HEK293T (cell line): ENCODE measurements at regions not wholly inside any gene's neighbourhood (a gene's known extent, or its start where the extent isn't known, plus 50 kb on each side); places are given as distances from the start of the nearest gene placed in this dataset.

Experiments used
- ARNT ChIP-seq: fragments of 450-650 bp; IDR thresholded peaks from 2 replicates; pipeline ENCODE4 v1.6.1; 2017; ENCODE audit warnings: mild to moderate bottlenecking
- BHLHE40 ChIP-seq: fragments of 450-650 bp; IDR thresholded peaks from 2 replicates; pipeline ENCODE4 v1.6.1; 2016; ENCODE audit warnings: mild to moderate bottlenecking, moderate library complexity, borderline replicate concordance
- CTBP1 ChIP-seq: fragments of 450-650 bp; IDR thresholded peaks from 2 replicates; pipeline ENCODE4 v1.6.1; 2016; ENCODE audit warnings: borderline replicate concordance
- ELF4 ChIP-seq: fragments of 450-650 bp; IDR thresholded peaks from 2 replicates; pipeline ENCODE4 v1.6.1; 2017; ENCODE audit warnings: antibody characterized with exemption
- FOXM1 ChIP-seq: fragments of 450-650 bp; IDR thresholded peaks from 2 replicates; pipeline ENCODE4 v1.6.1; 2017; ENCODE audit warnings: mild to moderate bottlenecking, borderline replicate concordance
- HDGF ChIP-seq: fragments of 450-650 bp; IDR thresholded peaks from 2 replicates; pipeline ENCODE4 v1.6.1; 2017; ENCODE audit warnings: antibody characterized with exemption, borderline replicate concordance
- L3MBTL2 ChIP-seq: fragments of 450-650 bp; conservative IDR thresholded peaks from 2 replicates; pipeline ENCODE4 v1.6.1; 2016; ENCODE audit warnings: mild to moderate bottlenecking
- LEF1 ChIP-seq: fragments of 450-650 bp; IDR thresholded peaks from 2 replicates; pipeline ENCODE4 v1.6.1; 2017; ENCODE audit warnings: mild to moderate bottlenecking, borderline replicate concordance
- NFRKB ChIP-seq: fragments of 450-650 bp; IDR thresholded peaks from 2 replicates; pipeline ENCODE4 v1.6.1; 2016; ENCODE audit warnings: mild to moderate bottlenecking, moderate library complexity
- PKNOX1 ChIP-seq: fragments of 450-650 bp; IDR thresholded peaks from 2 replicates; pipeline ENCODE4 v1.6.1; 2016
- SP1 ChIP-seq: fragments of 450-650 bp; IDR thresholded peaks from 2 replicates; pipeline ENCODE4 v1.6.1; 2017
- SUZ12 ChIP-seq: fragments of 450-650 bp; IDR thresholded peaks from 2 replicates; pipeline ENCODE4 v1.6.1; 2016; ENCODE audit warnings: mild to moderate bottlenecking
- TARDBP ChIP-seq: fragments of 450-650 bp; IDR thresholded peaks from 2 replicates; pipeline ENCODE4 v1.6.1; 2016
- ZNF384 ChIP-seq: fragments of 450-650 bp; IDR thresholded peaks from 2 replicates; pipeline ENCODE4 v1.6.1; 2016

GRCh38 chr2:226483143-226483542, 316.5 kb downstream of the IRS1 start:
- no peak for TF ChIP-seq SP1
- no peak for TF ChIP-seq SUZ12
- no peak for TF ChIP-seq BHLHE40
- no peak for TF ChIP-seq FOXM1
- TF ChIP-seq PKNOX1 = no peak
- no peak for TF ChIP-seq NFRKB
- no peak for TF ChIP-seq ELF4
- TF ChIP-seq HDGF = no peak
- no peak for TF ChIP-seq LEF1
- TF ChIP-seq CTBP1 = no peak
- TF ChIP-seq ZNF384 = no peak
- no peak for TF ChIP-seq TARDBP
- TF ChIP-seq ARNT = no peak
- TF ChIP-seq L3MBTL2 = no peak
